ENCODE measurements at regions not wholly inside any gene's neighbourhood (a gene's known extent, or its start where the extent isn't known, plus 50 kb on each side); places are given as distances from the start of the nearest gene placed in this dataset.

- DNase-seq (ENCODE audit: low read depth, low spot score) (no peak), ATAC-seq (no peak), FAIRE-seq (no peak)
- no peak overlapping the region for H3K9ac ChIP-seq (ENCODE audit: control insufficient read depth, insufficient read depth, low read length)
- H4K20me1 ChIP-seq (ENCODE audit: control insufficient read depth, insufficient read depth): no peaks in the 10 kb centered on the region
- in situ Hi-C loops (cut with MboI): no loop called here
- CTCF ChIA-PET: no interaction called here
- POLR2A ChIA-PET: no interaction called here
- TF ChIP-seq CEBPZ (IDR thresholded peaks at IDR 0.05; ENCODE audit: low read depth, low read length) (no peak), RB1 (IDR thresholded peaks at IDR 0.05; ENCODE audit: borderline replicate concordance) (no peak), POU2F2 (IDR thresholded peaks at IDR 0.05; ENCODE audit: borderline replicate concordance, low read depth, low read length) (no peak), ZNF217 (IDR thresholded peaks at IDR 0.05) (no peak), POLR2AphosphoS2 (IDR thresholded peaks at IDR 0.05; ENCODE audit: low read depth, low read length) (no peak), JUNB (IDR thresholded peaks at IDR 0.05) (no peak), SPI1 (IDR thresholded peaks at IDR 0.05; ENCODE audit: borderline replicate concordance, insufficient read depth, low read depth, low read length) (no peak), MTA2 (IDR thresholded peaks at IDR 0.05; ENCODE audit: low read depth) (no peak), RFX5 (IDR thresholded peaks at IDR 0.05; ENCODE audit: low read depth, low read length) (no peak), YBX1 (IDR thresholded peaks at IDR 0.05) (no peak), TCF12 (IDR thresholded peaks at IDR 0.05; ENCODE audit: low read depth, low read length) (no peak), CTCF (IDR thresholded peaks at IDR 0.05 in 2 of 3, conservative IDR thresholded peaks at IDR 0.05 in 1 of 3; ENCODE audit: control insufficient read depth in 2 of 3, extremely low read depth in 1 of 3, insufficient read depth in 1 of 3, low read depth in 3 of 3, low read length in 3 of 3) (no peak), CBFB (IDR thresholded peaks at IDR 0.05; ENCODE audit: low read depth) (no peak), DPF2 (IDR thresholded peaks at IDR 0.05) (no peak)
- TF ChIP-seq, protein P1, sequence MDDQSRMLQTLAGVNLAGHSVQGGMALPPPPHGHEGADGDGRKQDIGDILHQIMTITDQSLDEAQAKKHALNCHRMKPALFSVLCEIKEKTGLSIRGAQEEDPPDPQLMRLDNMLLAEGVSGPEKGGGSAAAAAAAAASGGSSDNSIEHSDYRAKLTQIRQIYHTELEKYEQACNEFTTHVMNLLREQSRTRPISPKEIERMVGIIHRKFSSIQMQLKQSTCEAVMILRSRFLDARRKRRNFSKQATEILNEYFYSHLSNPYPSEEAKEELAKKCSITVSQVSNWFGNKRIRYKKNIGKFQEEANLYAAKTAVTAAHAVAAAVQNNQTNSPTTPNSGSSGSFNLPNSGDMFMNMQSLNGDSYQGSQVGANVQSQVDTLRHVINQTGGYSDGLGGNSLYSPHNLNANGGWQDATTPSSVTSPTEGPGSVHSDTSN (IDR thresholded peaks at IDR 0.05; ENCODE audit: insufficient replicate concordance, low read depth, low read length): no peak
- TF ChIP-seq, protein P2, sequence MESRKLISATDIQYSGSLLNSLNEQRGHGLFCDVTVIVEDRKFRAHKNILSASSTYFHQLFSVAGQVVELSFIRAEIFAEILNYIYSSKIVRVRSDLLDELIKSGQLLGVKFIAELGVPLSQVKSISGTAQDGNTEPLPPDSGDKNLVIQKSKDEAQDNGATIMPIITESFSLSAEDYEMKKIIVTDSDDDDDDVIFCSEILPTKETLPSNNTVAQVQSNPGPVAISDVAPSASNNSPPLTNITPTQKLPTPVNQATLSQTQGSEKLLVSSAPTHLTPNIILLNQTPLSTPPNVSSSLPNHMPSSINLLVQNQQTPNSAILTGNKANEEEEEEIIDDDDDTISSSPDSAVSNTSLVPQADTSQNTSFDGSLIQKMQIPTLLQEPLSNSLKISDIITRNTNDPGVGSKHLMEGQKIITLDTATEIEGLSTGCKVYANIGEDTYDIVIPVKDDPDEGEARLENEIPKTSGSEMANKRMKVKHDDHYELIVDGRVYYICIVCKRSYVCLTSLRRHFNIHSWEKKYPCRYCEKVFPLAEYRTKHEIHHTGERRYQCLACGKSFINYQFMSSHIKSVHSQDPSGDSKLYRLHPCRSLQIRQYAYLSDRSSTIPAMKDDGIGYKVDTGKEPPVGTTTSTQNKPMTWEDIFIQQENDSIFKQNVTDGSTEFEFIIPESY (IDR thresholded peaks at IDR 0.05): no peak
- no peaks in the 10 kb centered on the region for H3K27me3 ChIP-seq (replicated peaks in 1 of 2; ENCODE audit: control insufficient read depth in 2 of 2, insufficient read depth in 2 of 2, low read length in 1 of 2)
- H3K36me3 ChIP-seq (ENCODE audit: control insufficient read depth in 2 of 2, insufficient read depth in 2 of 2, low read length in 1 of 2): no peaks in the 10 kb centered on the region
- 67% methylated on average over 2 of the region's 2 CpGs for WGBS (ENCODE audit: insufficient coverage, insufficient replicate concordance, low lambda C conversion rate, missing lambda C conversion rate)
- BruUV-seq (replicated peaks): no TSS peak
- peaks cover 3% of the 10 kb centered on the region; the same call in 1 of the 3 replicates for H3K9me3 ChIP-seq (replicated peaks; ENCODE audit: control insufficient read depth, insufficient read depth, low read length)
- H3K4me3 ChIP-seq: no peak overlapping the region
- no peaks in the 10 kb centered on the region for H3K79me2 ChIP-seq (ENCODE audit: control insufficient read depth, insufficient read depth, low read length)
- no peak overlapping the region for H3K4me2 ChIP-seq (ENCODE audit: control insufficient read depth, insufficient read depth)
- H3K4me1 ChIP-seq (ENCODE audit: control insufficient read depth, insufficient read depth, low read length): no peaks in the 10 kb centered on the region
- SMC1A ChIA-PET (ENCODE audit: uncharacterized antibody, unreplicated experiment): interaction anchor here (1.0 to 1.1 kb wide), 2 partner anchors 16 to 119 kb away, joined by 3 to 4 read pairs; no protein-coding TSS in a partner anchor
- H3K27ac ChIP-seq (ENCODE audit: control insufficient read depth, insufficient read depth): no peak overlapping the region
- RAD21 ChIA-PET (ENCODE audit: unreplicated experiment): no interaction called here
- intact Hi-C loops (cut with micrococcal nuclease; ENCODE audit: unreplicated experiment): no loop called here
- H2AFZ ChIP-seq (ENCODE audit: control insufficient read depth, low read depth, low read length): no peak overlapping the region
These were observed 490.4 kb downstream of the PTPRC start for GRCh38 chr1:199129247-199129646.
